Spleen (tissue), 11 donors: ENCODE measurements at regions not wholly inside any gene's neighbourhood (a gene's known extent, or its start where the extent isn't known, plus 50 kb on each side); places are given as distances from the start of the nearest gene placed in this dataset.
"Not testable (repeated sequence)": the region's sequence is repeated elsewhere in the genome, so short reads cannot be mapped to it uniquely, and the experiment has no call there.

Experiments
- DNase-seq: peaks from one replicate; pipeline ENCODE4 v3.0.0-alpha.2; 2020
- H3K27ac ChIP-seq, 8 donors: fragments of 200-600 bp; sonication (generic) in 7 of 8; 1 replicate in 4 of 8; 2 replicates in 4 of 8; pipeline versions ENCODE4 v1.5.0 to v1.8.0; 2016 to 2021; ENCODE audit warnings: inconsistent platforms in 4 of 8, mild to moderate bottlenecking in 4 of 8, moderate library complexity in 1 of 8
- H3K27me3 ChIP-seq, 7 donors: fragments of 200-600 bp; sonication (generic) in 6 of 7; replicated peaks in 1 of 7; 1 replicate in 4 of 7; 2 replicates in 3 of 7; pipeline versions ENCODE4 v1.5.0 to v1.8.0; 2016 to 2021; ENCODE audit warnings: inconsistent platforms in 3 of 7, mild to moderate bottlenecking in 1 of 7
- H3K36me3 ChIP-seq, 6 donors: fragments of 200-600 bp; sonication (generic) in 5 of 6; 1 replicate in 4 of 6; 2 replicates in 2 of 6; pipeline versions ENCODE4 v1.5.0 to v1.8.0; 2016 to 2021; ENCODE audit warnings: inconsistent platforms in 2 of 6
- H3K4me1 ChIP-seq, 6 donors: fragments of 200-600 bp; sonication (generic) in 5 of 6; 1 replicate in 3 of 6; 2 replicates in 3 of 6; pipeline versions ENCODE4 v1.5.0 to v1.8.0; 2016 to 2021; ENCODE audit warnings: inconsistent platforms in 3 of 6
- H3K4me3 ChIP-seq, 8 donors: fragments of 200-600 bp; sonication (generic) in 7 of 8; 1 replicate in 4 of 8; 2 replicates in 4 of 8; pipeline versions ENCODE4 v1.5.0 to v1.8.0; 2016 to 2021; ENCODE audit warnings: inconsistent platforms in 4 of 8, mild to moderate bottlenecking in 4 of 8, moderate library complexity in 2 of 8
- H3K9me3 ChIP-seq, 8 donors: fragments of 200-600 bp; sonication (generic) in 7 of 8; 1 replicate in 4 of 8; 2 replicates in 4 of 8; pipeline versions ENCODE4 v1.5.0 to v1.8.0; 2016 to 2021; ENCODE audit warnings: inconsistent platforms in 4 of 8
- POLR2A ChIP-seq, 3 donors: fragments of 450-650 bp; IDR thresholded peaks; one replicate each; pipeline ENCODE4 v1.5.1; 2017; ENCODE audit warnings: antibody characterized with exemption in 3 of 3, mild to moderate bottlenecking in 1 of 3
- POLR2AphosphoS5 ChIP-seq, 3 donors: sonication (generic); formaldehyde crosslinking; IDR thresholded peaks; one replicate each; pipeline ENCODE4 v1.5.1; 2017; ENCODE audit warnings: antibody characterized with exemption in 3 of 3
- WGBS, 5 donors: extraction: QIAGEN DNeasy Blood & Tissue Kit in 3 of 5; methylation state at CpG; one replicate each; pipeline versions ENCODE4 v1.1.5 to v1.1.7; 2013 to 2018; 5-methylcytosine and 5-hydroxymethylcytosine counted together
- intact Hi-C: fragments of 100-400 bp; cut with DNase I; formaldehyde crosslinking; loops from one replicate; pipeline ENCODE4 v1.15.0; 2023; ENCODE audit warnings: low total_unique reads
- TF ChIP-seq, protein P1 (sequence below), 11 experiments: fragments of 200-600 bp in 7 of 11; fragments of 450-650 bp in 4 of 11; sonication (generic) in 4 of 11; IDR thresholded peaks in 8 of 11; conservative IDR thresholded peaks in 3 of 11; 1 replicate in 7 of 11; 2 replicates in 4 of 11; pipeline versions ENCODE4 v1.4.0 to v1.8.0; 2016 to 2021; ENCODE audit warnings: antibody characterized with exemption in 11 of 11, inconsistent platforms in 4 of 11, mild to moderate bottlenecking in 1 of 11
- donor health status: healthy with polysubstance abuse.
- donor health status: DM: no; HTN: no; CAD: no; lungs with moderate emphysema.
- donor health status: DM: no; HTN: no; CAD: no.
- donor health status: Bipolar disorder and iron deficiency.
- donor health status: healthy.
- donor health status: DM: no; HTN: no; CAD: no.
- donor health status: DM: yes; HTN: yes; CAD: no.

- Histone ChIP-seq H3K27me3 (no peaks in the 10 kb centered on the region), H3K27ac (no peak overlapping the region), H3K4me3 (no peak overlapping the region), H3K9me3 (peaks cover 0 to 22% (median 7%) of the 10 kb centered on the region in 8 donors), H3K36me3 (no peaks in the 10 kb centered on the region), H3K4me1 (no peaks in the 10 kb centered on the region)
- TF ChIP-seq, protein P1, sequence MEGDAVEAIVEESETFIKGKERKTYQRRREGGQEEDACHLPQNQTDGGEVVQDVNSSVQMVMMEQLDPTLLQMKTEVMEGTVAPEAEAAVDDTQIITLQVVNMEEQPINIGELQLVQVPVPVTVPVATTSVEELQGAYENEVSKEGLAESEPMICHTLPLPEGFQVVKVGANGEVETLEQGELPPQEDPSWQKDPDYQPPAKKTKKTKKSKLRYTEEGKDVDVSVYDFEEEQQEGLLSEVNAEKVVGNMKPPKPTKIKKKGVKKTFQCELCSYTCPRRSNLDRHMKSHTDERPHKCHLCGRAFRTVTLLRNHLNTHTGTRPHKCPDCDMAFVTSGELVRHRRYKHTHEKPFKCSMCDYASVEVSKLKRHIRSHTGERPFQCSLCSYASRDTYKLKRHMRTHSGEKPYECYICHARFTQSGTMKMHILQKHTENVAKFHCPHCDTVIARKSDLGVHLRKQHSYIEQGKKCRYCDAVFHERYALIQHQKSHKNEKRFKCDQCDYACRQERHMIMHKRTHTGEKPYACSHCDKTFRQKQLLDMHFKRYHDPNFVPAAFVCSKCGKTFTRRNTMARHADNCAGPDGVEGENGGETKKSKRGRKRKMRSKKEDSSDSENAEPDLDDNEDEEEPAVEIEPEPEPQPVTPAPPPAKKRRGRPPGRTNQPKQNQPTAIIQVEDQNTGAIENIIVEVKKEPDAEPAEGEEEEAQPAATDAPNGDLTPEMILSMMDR (IDR thresholded peaks at IDR 0.05 in 8 of 11, conservative IDR thresholded peaks at IDR 0.05 in 3 of 11): no peak
- TF ChIP-seq POLR2A (IDR thresholded peaks at IDR 0.05) (no peak), POLR2AphosphoS5 (IDR thresholded peaks at IDR 0.05) (no peak)
- no peak for DNase-seq
- intact Hi-C loops: no loop called here
These were observed 147.9 kb upstream of the SEMA3C start for GRCh38 chr7:81066797-81067196.

DNA sequence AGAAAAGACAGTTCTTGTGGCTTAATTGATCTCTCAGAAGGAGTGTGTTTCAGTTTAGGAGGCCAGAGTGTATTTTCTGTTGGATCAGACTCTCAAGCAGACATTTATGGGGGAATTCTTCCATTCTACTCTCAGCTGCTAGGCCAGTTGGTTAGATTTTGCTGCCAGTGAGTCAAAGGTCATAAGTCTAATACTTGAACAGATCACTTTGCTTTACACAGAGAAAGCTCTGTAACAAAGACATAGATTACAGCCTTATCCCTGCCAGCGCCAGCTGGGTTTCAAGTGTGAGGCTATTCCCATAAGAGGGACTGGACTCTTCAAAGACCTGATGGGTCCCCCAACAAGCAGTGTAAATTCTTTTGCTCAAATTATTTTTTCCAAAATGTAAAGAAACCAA is 145.6 kb upstream of the SEMA3C start:
- no peak overlapping the region for H3K4me3 ChIP-seq
- WGBS, 5 donors: 69 to 97% (median 79%) methylated on average over 1 of the region's 1 CpG
- TF ChIP-seq POLR2A (IDR thresholded peaks at IDR 0.05) (no peak), POLR2AphosphoS5 (IDR thresholded peaks at IDR 0.05) (no peak)
- TF ChIP-seq, protein P1 (IDR thresholded peaks at IDR 0.05 in 8 of 11, conservative IDR thresholded peaks at IDR 0.05 in 3 of 11): no peak
- intact Hi-C loops: no loop called here
- H3K4me1 ChIP-seq: no peaks in the 10 kb centered on the region
- H3K36me3 ChIP-seq: no peaks in the 10 kb centered on the region
- H3K27ac ChIP-seq: no peak overlapping the region
- no peak for DNase-seq
- H3K27me3 ChIP-seq: no peaks in the 10 kb centered on the region
- H3K9me3 ChIP-seq: peaks cover 0 to under 1% (median 0%) of the 10 kb centered on the region in 8 donors

DNA sequence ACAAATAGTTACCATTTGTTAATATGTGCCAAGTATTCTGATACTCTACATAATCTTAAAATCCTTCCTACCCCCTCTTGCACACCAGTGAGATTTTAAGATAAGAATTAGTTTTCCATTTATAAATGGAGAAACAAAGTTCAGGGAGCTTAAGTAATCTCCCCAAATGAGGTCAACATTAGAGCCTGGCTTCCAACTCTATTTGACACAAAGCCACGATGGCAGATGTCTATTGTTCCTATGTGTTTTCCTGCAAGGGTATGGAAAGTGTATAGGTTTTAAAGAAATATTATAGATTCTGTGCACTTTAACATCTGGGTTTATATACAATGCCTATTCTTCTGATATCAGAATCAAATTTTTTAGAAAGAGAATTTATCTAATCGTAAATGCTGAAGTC is 143.9 kb upstream of the SEMA3C start:
- intact Hi-C loops: no loop called here
- peaks cover 0 to 1% (median 0%) of the 10 kb centered on the region in 8 donors for H3K9me3 ChIP-seq
- no peak for TF ChIP-seq POLR2AphosphoS5 (IDR thresholded peaks at IDR 0.05)
- no peak for TF ChIP-seq POLR2A (IDR thresholded peaks at IDR 0.05)
- TF ChIP-seq, protein P1 (IDR thresholded peaks at IDR 0.05 in 8 of 11, conservative IDR thresholded peaks at IDR 0.05 in 3 of 11): no peak
- no peak overlapping the region for H3K27ac ChIP-seq
- H3K27me3 ChIP-seq: no peaks in the 10 kb centered on the region
- no peaks in the 10 kb centered on the region for H3K36me3 ChIP-seq
- DNase-seq: no peak
- no peak overlapping the region for H3K4me3 ChIP-seq
- no peaks in the 10 kb centered on the region for H3K4me1 ChIP-seq
- WGBS, 5 donors: 74 to 90% (median 78%) methylated on average over 2 of the region's 2 CpGs

DNA sequence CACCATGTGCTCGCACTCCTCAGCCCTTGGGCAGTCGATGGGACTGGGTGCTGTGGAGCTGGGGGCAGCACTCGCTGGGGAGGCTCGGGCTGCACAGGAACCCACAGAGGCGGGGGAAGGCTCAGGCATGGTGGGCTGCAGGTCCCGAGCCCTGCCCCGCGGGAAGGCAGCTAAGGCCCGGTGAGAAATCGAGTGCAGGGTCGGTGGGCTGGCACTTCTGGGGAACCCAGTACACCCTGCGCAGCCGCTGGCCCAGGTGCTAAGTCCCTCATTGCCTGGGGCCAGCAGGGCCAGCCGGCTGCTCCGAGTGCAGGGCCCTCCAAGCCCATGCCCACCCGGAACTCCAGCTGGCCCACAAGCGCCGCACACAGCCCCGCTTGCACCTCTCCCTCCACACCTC is 138.6 kb upstream of the SEMA3C start:
- 88 to 100% (median 94%) methylated on average over 2 to 19 of the region's 19 CpGs for WGBS, 5 donors
- H3K4me1 ChIP-seq, H3K27ac ChIP-seq, H3K4me3 ChIP-seq, H3K27me3 ChIP-seq, DNase-seq, intact Hi-C loops, H3K36me3 ChIP-seq: not testable (repeated sequence)
- peaks cover 0 to 12% (median 0%) of the 10 kb centered on the region in 8 donors for H3K9me3 ChIP-seq

DNA sequence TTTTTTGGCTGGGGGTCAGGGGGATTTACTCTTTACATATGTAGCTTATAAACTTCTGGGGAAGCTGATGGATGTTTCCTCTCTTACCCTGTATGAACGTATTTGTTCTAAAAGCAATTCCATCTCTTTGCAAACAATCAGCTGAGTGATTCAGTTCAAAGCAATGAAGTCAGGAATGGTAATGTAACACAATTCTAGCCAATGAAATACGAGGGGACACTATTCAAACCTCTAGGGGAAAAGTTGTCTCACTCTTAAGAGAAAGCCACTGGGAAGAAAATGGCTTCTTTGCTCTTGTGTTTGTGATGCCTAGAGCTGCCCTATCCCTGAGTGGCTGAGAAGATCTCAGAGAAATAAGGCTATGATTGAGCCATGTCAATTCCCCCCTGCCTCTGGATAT is 134.8 kb upstream of the SEMA3C start:
- peaks cover 0 to 20% (median 0%) of the 10 kb centered on the region in 8 donors for H3K9me3 ChIP-seq
- no peak for DNase-seq
- H3K36me3 ChIP-seq: no peaks in the 10 kb centered on the region
- H3K27me3 ChIP-seq: no peaks in the 10 kb centered on the region
- no peaks in the 10 kb centered on the region for H3K4me1 ChIP-seq
- TF ChIP-seq POLR2AphosphoS5 (IDR thresholded peaks at IDR 0.05) (no peak), POLR2A (IDR thresholded peaks at IDR 0.05) (no peak)
- TF ChIP-seq, protein P1 (IDR thresholded peaks at IDR 0.05 in 8 of 11, conservative IDR thresholded peaks at IDR 0.05 in 3 of 11): no peak
- intact Hi-C loops: no loop called here
- WGBS, 5 donors: 52 to 79% (median 65%) methylated on average over 2 of the region's 2 CpGs
- H3K4me3 ChIP-seq: no peak overlapping the region
- no peak overlapping the region for H3K27ac ChIP-seq
